Astrocyte of the spinal cord (primary cell): ENCODE measurements at regions not wholly inside any gene's neighbourhood (a gene's known extent, or its start where the extent isn't known, plus 50 kb on each side); places are given as distances from the start of the nearest gene placed in this dataset.
A peak's percentile ranks its signal among the peaks of the same experiment; 100 is the strongest.

Experiments used
- DNase-seq: peaks from one replicate; pipeline ENCODE4 v3.0.0; 2011; ENCODE audit warnings: low read depth, low spot score
- H3K4me3 ChIP-seq: 2 replicates; pipeline ENCODE4 v1.5.1; 2011; ENCODE audit warnings: low read depth, mild to moderate bottlenecking, low read length, moderate library complexity
- CTCF ChIP-seq: IDR thresholded peaks from 2 replicates; pipeline ENCODE4 v1.5.1; 2012; ENCODE audit warnings: low read depth, mild to moderate bottlenecking, low read length, inconsistent platforms
- in situ Hi-C: cut with HindIII; loops from 2 replicates; pipeline ENCODE4 v1.10.0; 2017; ENCODE audit warnings: low sequenced_read_pairs

- in situ Hi-C loops, result no loop called here
- peak; percentile 6 for TF ChIP-seq CTCF
- no peak for DNase-seq
- no peak overlapping the region for H3K4me3 ChIP-seq
These were observed 65.7 kb upstream of the FRMD4B start for GRCh38 chr3:69451594-69451993.

- no peak for TF ChIP-seq CTCF
- in situ Hi-C loops, result no loop called here
- H3K4me3 ChIP-seq, result no peak overlapping the region
- DNase-seq, result no peak
These were observed 63.0 kb upstream of the FRMD4B start for GRCh38 chr3:69448877-69449276.

GRCh38 chr3:69446402-69447072 lies 60.6 kb upstream of the FRMD4B start:
- TF ChIP-seq CTCF, result no peak
- no peak overlapping the region for H3K4me3 ChIP-seq
- in situ Hi-C loops, result no loop called here
- DNase-seq, result no peak

DNA sequence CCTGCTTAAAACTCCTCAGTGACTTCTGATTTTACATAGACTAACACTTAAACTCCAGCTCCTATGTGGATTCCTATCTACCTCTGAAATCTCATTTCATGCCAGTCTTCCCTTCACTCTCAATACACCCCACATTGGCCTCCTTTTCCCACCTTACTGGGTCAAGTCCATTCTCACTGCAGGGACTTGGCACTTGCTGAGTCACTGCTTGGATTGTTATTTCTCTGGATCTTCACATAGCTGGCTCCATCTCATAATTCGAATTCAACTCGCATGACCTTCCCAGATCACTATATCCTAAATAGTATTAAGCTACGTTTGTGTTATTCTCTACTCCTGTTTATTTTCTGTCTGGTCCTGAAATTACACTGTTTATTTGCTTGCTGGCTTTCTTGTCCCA lies 59.6 kb upstream of the FRMD4B start:
- no peak for TF ChIP-seq CTCF
- no peak overlapping the region for H3K4me3 ChIP-seq
- in situ Hi-C loops, result no loop called here
- DNase-seq, result no peak

DNA sequence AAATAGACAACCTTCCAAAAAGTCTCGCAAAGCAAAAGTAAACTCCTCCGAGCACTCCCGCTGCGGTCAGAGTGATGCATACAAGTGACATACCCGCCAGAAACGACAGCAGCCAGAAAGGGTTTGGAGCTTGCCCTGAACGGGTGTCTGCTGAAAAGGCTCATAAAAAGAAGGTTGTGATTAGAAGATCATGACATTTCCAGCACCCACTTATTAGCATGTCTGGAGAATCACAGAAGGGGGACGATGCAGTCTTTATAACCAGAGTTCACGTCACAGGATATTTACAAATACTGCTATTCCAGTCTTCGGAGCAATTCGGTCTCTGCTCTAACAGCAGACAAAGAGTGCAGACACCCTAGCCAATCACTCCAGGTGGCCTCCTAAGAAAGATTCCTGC lies 59.1 kb upstream of the FRMD4B start:
- TF ChIP-seq CTCF, result no peak
- H3K4me3 ChIP-seq, result no peak overlapping the region
- in situ Hi-C loops, result no loop called here
- no peak for DNase-seq

GRCh38 chr3:69443457-69443920 lies 57.6 kb upstream of the FRMD4B start:
- in situ Hi-C loops, result no loop called here
- peak; percentile 20 for DNase-seq

More at GRCh38 chr3:69443457-69443920, 57.6 kb upstream of the FRMD4B start:
- H3K4me3 ChIP-seq, result no peak overlapping the region
- TF ChIP-seq CTCF, result no peak
